AG08396 (cell line): ENCODE measurements at regions not wholly inside any gene's neighbourhood (a gene's known extent, or its start where the extent isn't known, plus 50 kb on each side); places are given as distances from the start of the nearest gene placed in this dataset.
"Not testable (repeated sequence)": the region's sequence is repeated elsewhere in the genome, so short reads cannot be mapped to it uniquely, and the experiment has no call there.

Experiments used
- DNase-seq: peaks from one replicate; pipeline ENCODE4 v3.0.0; 2012; ENCODE audit warnings: low spot score, mixed read lengths

DNA sequence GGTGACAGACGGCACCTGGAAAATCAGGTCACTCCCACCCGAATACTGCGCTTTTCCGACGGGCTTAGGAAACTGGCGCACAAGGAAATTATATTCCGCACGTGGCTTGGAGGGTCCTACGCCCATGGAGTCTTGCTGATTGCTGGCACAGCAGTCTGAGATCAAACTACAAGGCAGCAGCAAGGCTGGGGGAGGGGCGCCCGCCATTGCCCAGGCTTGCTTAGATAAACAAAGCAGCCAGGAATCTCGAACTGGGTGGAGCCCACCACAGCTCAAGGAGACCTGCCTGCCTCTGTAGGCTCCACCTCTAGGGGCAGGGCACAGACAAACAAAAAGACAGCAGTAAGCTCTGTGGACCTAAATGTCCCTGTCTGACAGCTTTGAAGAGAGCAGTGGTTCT is 394.3 kb downstream of the PTH2R start:
- not testable (repeated sequence) for DNase-seq

DNA sequence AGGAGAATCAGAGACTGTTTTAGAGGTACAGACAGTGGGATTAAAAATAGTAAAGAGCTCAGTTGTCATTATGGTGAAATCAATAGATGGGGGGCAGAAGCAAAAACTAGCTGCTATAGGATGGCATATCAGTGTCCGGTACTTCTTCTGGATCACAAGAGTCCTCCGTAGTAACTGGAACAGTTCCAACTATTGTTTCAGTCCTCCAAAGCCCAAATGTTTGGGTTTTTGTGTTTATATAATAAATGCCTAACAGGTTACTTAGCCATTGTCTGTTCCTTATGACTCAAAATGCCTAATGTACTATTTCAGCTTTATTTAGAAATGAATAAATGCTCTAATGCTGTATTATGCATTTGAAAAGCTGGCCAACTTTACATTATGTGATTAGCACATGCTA is 401.2 kb downstream of the PTH2R start:
- DNase-seq: no peak

- not testable (repeated sequence) for DNase-seq
Observed at GRCh38 chr2:208811885-208812284, 405.3 kb downstream of the PTH2R start.

- DNase-seq: no peak
Observed at GRCh38 chr2:208819190-208819589, 412.6 kb downstream of the PTH2R start.

DNA sequence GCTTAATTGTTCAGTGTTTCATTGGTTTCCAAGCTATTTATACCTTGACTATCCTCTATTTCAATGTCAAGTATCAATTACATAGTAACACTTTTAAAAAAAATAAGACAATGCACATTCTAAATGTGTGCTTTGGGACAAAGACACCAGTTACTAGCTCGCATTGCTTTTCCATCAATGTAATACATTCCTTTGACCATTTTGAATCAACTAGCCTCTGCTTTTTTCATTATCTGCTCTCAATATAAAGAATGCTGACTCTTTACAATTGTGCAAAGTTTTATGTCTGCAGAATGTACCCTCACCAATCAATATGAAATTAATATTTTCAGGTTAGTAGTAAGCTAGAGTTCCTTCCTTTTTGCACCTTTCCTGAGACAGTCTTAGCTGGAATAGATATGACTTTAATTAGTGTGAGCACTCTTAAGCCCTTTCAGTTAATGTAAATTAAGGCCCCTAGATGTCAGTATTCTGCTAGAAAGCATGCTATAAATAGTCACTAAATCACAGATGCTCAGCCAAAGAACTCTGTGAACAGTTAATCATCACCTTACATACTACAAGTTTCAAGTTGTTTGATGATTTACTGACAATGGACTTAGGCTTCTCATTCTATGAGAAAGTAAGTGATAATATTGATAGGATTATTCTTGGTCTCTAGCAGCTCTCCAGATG is 413.6 kb downstream of the PTH2R start:
- DNase-seq: no peak

DNA sequence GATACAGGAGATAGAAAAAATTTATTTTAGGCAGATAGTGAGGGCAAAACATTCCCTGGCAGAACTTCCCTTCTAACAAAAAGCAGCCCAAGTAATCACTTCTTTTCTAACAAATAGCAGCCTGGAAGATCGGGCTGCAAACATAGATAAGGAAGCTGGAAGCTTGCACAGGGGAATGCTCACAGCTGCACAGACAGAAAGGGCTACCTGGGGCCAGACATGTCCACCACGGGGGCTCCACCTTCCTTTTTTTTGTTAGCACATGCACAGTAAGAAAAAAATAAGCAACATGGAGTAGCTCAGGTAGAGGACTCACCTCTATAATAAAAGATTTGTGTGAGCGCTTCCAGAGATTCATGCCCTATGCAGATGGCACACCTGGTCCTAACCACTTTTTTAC is 420.5 kb downstream of the PTH2R start:
- no peak for DNase-seq

DNA sequence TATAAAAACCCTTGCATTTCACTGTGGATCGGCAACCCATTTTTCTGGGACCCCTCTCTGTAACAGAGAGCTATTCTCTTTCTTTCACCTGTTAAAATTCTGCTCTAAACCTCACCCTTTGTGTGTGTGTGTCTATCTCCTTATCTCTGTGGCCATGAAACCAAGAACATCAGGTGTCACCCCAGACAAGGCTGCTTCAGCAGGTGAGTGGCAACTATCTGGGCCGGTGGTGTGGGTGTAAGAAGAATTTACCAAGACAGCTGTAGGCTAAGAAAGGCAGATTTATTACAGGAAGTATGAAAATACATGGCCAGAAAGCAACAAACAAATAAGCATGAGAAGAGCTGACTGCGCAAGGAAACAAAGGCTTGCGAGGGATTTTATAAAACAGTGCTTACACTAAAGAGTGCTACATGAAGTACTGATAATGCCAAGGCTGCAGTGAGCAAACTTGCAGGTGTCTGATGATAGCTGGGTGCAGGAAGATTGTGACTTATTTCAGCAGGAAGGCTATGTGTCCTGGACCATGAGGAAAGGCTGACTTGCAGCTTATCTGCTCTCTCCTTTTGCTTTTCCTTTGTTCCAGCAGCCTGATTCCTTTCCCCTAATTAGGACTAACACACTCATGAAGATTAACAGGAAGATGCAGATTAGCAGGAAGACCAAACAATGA is 421.1 kb downstream of the PTH2R start:
- DNase-seq: no peak

- DNase-seq: no peak
Observed at GRCh38 chr2:208830203-208830602, 423.6 kb downstream of the PTH2R start.

DNA sequence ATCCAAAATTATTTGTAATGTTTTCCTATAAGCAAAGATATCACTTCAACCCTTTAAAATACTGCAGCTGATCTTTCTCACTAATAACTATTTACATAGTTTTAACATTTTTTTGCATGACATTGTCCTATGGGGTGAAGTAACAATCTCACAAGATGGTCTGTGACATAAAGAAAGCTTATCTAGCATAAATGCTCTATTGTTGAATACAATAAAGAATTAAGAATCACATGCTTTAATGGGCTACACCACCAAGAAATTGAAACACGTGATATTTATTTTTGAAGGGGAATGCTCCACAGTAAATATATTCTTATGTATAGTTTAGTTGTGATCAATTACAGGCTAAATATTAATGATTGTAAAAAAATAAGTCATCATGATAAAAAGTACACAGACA is 441.1 kb downstream of the PTH2R start:
- no peak for DNase-seq

DNA sequence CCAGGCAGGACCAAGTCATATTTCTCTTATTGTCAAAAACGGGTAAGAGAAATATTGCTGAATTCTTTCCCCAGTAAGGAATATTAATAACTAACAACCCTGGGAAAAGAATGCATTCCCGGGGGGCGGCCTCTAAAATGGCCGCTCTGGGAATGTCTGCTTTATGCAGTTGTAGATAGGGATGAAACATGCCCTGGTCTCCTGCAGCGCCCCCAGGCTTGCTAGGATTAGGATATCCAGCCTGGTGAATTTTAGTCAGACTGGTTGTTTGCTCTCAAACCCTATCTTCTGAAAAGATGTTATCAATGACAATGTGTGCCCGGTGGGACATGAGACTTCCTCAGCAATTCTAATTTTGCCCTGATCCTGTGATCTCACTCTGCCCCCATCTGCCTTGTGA is 448.1 kb downstream of the PTH2R start:
- DNase-seq: no peak

DNA sequence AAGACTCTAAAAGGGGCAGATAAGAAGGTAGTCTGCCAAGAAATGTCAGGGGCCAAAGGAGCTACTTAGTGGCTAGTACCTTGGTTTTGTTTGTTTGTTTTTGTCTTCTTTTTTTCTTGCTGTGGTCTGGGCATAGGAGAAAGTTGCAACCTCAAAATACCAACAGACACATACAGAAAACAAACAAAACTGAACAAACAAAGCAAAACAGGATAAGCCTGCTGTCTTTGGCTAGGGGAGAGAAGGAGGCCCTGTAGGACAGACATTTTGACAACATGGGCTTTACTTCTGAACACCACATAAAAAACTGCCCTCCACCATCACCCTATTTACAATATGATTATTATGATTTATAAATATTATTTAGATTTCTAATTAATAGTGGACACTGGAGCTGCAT is 460.8 kb downstream of the PTH2R start:
- DNase-seq: no peak

- no peak for DNase-seq
Observed at GRCh38 chr2:208872591-208872990, 466.0 kb downstream of the PTH2R start.

DNA sequence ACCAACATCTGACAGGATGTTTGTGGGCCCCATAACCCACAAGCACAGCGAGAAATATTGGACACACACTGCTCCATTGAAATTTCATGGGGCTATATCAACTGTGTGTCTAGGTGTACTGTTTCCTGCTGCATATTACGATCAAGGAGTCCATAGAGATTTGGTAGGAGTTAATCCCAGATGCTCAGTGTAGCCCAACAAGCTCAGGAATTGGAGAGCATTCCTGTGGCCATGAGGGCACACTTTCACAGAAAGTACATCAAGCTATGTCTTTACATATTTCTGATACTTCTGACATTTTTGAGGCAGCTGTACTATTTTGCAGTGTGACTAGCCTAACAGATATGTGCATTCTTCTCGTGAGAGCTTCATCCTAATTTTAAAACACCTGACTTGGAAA is 473.1 kb downstream of the PTH2R start:
- no peak for DNase-seq

DNA sequence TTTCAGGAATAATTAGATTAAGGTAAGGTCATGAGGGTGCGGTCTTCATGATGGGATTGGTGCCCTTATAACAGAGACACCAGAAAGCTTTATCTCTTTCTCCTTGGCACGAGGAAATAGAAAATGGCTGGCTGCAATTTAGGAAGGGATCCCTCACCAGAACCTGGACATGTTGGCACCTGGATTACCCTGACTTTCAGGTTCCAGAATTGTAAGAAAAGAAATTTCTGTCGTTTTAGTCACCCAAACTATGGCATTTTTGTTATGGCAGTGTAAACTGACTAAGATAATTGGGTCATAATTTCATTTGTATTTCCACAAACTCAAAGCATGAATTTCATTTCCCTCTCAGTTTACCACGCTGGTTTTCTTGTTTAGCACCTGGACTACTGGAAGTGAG is 473.6 kb downstream of the PTH2R start:
- no peak for DNase-seq

- DNase-seq: no peak
Observed at GRCh38 chr2:208890486-208890885, 483.9 kb downstream of the PTH2R start.

- DNase-seq: no peak
Observed at GRCh38 chr2:208892203-208892602, 485.6 kb downstream of the PTH2R start.

GRCh38 chr2:208906330-208906729 is 499.7 kb downstream of the PTH2R start:
- no peak for DNase-seq

DNA sequence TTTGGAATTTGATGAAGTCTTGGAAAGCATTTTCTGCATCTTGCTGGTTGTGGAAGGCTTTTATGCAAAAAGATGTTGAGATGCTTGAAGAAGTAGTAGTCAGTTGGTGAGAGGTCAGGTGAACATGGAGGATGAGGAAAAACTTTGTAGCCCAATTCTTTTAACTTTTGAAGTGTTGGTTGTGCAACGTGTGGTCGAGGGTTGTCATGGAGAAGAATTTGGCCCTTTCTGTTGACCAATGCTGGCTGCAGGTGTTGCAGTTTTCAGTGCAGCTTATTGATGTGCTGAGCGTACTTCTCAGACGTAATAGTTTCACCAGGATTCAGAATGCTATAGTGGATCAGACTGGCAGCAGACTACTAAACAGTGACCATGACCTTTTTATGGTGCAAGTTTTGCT is 508.4 kb upstream of the MAP2 start:
- no peak for DNase-seq

DNA sequence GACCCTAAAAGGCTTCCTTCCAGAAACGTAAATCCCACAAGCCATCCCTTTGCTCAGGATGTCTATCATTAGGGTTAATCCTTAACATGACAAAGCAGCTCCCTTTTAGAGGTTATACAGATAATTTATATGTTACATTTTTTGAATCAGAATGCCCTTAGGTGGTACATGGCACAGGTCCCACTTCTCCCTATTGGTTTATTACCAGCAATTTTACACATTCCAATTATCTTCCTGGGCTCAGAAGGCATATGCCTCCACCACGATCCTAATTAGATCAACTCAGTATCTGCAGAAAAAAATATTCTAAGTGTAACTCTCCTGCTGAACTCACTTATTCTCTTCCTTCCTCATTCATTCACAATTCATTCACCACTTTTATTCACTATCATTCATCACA is 507.0 kb upstream of the MAP2 start:
- no peak for DNase-seq

DNA sequence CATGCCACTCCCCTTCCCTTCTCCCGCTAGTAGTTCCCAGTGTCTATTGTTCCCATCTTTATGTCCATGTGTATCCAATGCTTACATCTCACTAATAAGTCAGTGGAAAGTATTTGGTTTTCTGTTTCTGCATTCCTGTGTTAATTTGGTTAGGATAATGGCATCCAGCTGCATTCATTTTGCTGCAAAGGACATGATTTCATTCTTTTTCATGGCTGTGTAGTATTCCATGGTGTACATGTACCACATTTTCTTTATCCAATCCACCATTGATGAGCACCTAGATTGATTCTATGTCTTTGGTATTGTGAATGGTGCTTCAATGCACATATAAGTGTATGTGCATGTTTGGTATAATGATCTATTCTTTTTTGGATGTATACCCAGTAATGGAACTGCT is 502.5 kb upstream of the MAP2 start:
- DNase-seq: not testable (repeated sequence)

- no peak for DNase-seq
Observed at GRCh38 chr2:208927867-208928266, 496.0 kb upstream of the MAP2 start.

GRCh38 chr2:208929139-208929864 is 494.5 kb upstream of the MAP2 start:
- DNase-seq: no peak

GRCh38 chr2:208929894-208930427 is 493.9 kb upstream of the MAP2 start:
- no peak for DNase-seq
